GM18520 (cell line): ENCODE measurements at regions not wholly inside any gene's neighbourhood (a gene's known extent, or its start where the extent isn't known, plus 50 kb on each side); places are given as distances from the start of the nearest gene placed in this dataset.

Experiments
- ATAC-seq: cut with Tn5 transposase; IDR thresholded peaks from one replicate; pipeline ENCODE4 v1.9.1; 2021; ENCODE audit not compliant: unreplicated experiment

- no peak for ATAC-seq
Measured at GRCh38 chr4:53920883-53921282, 143.5 kb downstream of the CHIC2 start.

- no peak for ATAC-seq
Measured at GRCh38 chr4:53920116-53920515, 144.3 kb downstream of the CHIC2 start.

- ATAC-seq, result no peak
Measured at GRCh38 chr4:53919535-53919934, 144.9 kb downstream of the CHIC2 start.

- ATAC-seq, result no peak
Measured at GRCh38 chr4:53917729-53918128, 146.7 kb downstream of the CHIC2 start.

- no peak for ATAC-seq
Measured at GRCh38 chr4:53916431-53916889, 147.9 kb downstream of the CHIC2 start.

GRCh38 chr4:53914313-53915016, 149.9 kb downstream of the CHIC2 start:
- no peak for ATAC-seq

GRCh38 chr4:53913771-53914170, 150.6 kb downstream of the CHIC2 start:
- ATAC-seq, result no peak

GRCh38 chr4:53912766-53913497, 151.5 kb downstream of the CHIC2 start:
- ATAC-seq, result no peak

GRCh38 chr4:53908661-53909078, 155.7 kb downstream of the CHIC2 start:
- no peak for ATAC-seq

- no peak for ATAC-seq
Measured at GRCh38 chr4:53907772-53908171, 156.6 kb downstream of the CHIC2 start.

GRCh38 chr4:53906606-53907190, 157.7 kb downstream of the CHIC2 start:
- ATAC-seq, result no peak

- no peak for ATAC-seq
Measured at GRCh38 chr4:53905941-53906377, 158.4 kb downstream of the CHIC2 start.

GRCh38 chr4:53905276-53905940, 159.0 kb downstream of the CHIC2 start:
- no peak for ATAC-seq

- no peak for ATAC-seq
Measured at GRCh38 chr4:53902786-53903185, 161.6 kb downstream of the CHIC2 start.

GRCh38 chr4:53900271-53900649, 164.1 kb downstream of the CHIC2 start:
- no peak for ATAC-seq

- no peak for ATAC-seq
Measured at GRCh38 chr4:53899586-53900270, 164.7 kb downstream of the CHIC2 start.

GRCh38 chr4:53895137-53895536, 169.3 kb downstream of the CHIC2 start:
- ATAC-seq, result no peak

- ATAC-seq, result no peak
Measured at GRCh38 chr4:53890461-53890860, 173.9 kb downstream of the CHIC2 start.

- ATAC-seq, result no peak
Measured at GRCh38 chr4:53889326-53890055, 174.9 kb downstream of the CHIC2 start.

GRCh38 chr4:53886090-53886489, 178.3 kb downstream of the CHIC2 start:
- ATAC-seq, result no peak
